ENCODE measurements at regions not wholly inside any gene's neighbourhood (a gene's known extent, or its start where the extent isn't known, plus 50 kb on each side); places are given as distances from the start of the nearest gene placed in this dataset.
"Not testable (repeated sequence)": the region's sequence is repeated elsewhere in the genome, so short reads cannot be mapped to it uniquely, and the experiment has no call there.

DNA sequence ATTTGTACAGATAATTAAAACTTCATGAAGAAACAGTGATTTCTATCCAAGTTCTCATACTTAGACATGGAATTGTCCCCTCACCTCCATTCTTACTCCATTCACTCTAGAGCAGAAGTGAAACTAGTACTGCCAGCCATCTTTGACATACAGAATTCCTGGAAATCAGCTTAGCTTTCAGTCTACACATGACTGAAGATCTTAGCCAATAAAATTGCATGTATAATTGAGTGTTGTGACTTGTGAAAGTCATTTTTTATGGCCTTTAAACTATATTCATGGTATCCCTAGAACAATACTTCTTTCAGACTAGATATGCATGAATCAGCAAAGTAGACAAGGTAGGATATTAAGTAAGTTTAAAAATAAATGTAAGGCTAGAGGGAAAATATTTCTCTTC, 705.2 kb upstream of the ZNF608 start:
- Histone ChIP-seq H3K27me3 (ENCODE audit: control insufficient read depth, insufficient read depth, low read length) (no peaks in the 10 kb centered on the region), H3K4me1 (ENCODE audit: control insufficient read depth, insufficient read depth, low read length) (no peaks in the 10 kb centered on the region), H3K4me3 (ENCODE audit: low read length) (no peak overlapping the region), H3K27ac (ENCODE audit: low read length) (no peak overlapping the region), H3K36me3 (ENCODE audit: control insufficient read depth, insufficient read depth, low read length) (no peaks in the 10 kb centered on the region), H3K9me3 (ENCODE audit: control insufficient read depth, insufficient read depth, low read length) (no peaks in the 10 kb centered on the region)
- no peak for DNase-seq (ENCODE audit: low read depth, low spot score)

DNA sequence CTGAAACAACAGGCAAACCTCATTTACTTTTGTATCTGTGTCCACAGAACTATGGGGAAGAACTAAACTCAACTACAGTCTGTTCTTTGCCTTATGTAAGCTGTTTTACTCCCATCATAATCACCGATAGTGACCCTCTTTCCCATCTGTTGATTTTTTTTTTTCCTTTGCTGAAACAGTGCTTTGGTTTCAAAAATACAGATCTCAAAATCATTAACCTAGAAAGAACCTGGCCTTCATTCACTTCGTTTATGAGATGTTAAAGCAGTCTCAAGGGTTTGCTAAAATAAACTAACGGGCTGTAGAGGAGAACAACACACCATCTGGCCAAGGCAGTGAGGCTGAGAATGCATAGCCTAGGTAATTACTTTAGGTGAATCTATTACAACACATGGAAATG, 706.6 kb upstream of the ZNF608 start:
- no peaks in the 10 kb centered on the region for H3K36me3 ChIP-seq (ENCODE audit: control insufficient read depth, insufficient read depth, low read length)
- H3K9me3 ChIP-seq (ENCODE audit: control insufficient read depth, insufficient read depth, low read length), result no peaks in the 10 kb centered on the region
- WGBS (ENCODE audit: insufficient coverage, insufficient read length), result no CpG with 5 or more reads among the region's 3 CpGs
- H3K4me1 ChIP-seq (ENCODE audit: control insufficient read depth, insufficient read depth, low read length), result no peaks in the 10 kb centered on the region
- no peak overlapping the region for H3K4me3 ChIP-seq (ENCODE audit: low read length)
- no peaks in the 10 kb centered on the region for H3K27me3 ChIP-seq (ENCODE audit: control insufficient read depth, insufficient read depth, low read length)
- no peak overlapping the region for H3K27ac ChIP-seq (ENCODE audit: low read length)
- DNase-seq (ENCODE audit: low read depth, low spot score), result no peak

- Histone ChIP-seq H3K27ac (ENCODE audit: low read length) (no peak overlapping the region), H3K27me3 (ENCODE audit: control insufficient read depth, insufficient read depth, low read length) (no peaks in the 10 kb centered on the region), H3K4me3 (ENCODE audit: low read length) (no peak overlapping the region), H3K36me3 (ENCODE audit: control insufficient read depth, insufficient read depth, low read length) (no peaks in the 10 kb centered on the region), H3K4me1 (ENCODE audit: control insufficient read depth, insufficient read depth, low read length) (no peaks in the 10 kb centered on the region), H3K9me3 (ENCODE audit: control insufficient read depth, insufficient read depth, low read length) (no peaks in the 10 kb centered on the region)
- WGBS (ENCODE audit: insufficient coverage, insufficient read length), result no CpG with 5 or more reads among the region's 1 CpG
- DNase-seq (ENCODE audit: low read depth, low spot score), result no peak
These were observed 708.6 kb upstream of the ZNF608 start for GRCh38 chr5:125455041-125455440.

DNA sequence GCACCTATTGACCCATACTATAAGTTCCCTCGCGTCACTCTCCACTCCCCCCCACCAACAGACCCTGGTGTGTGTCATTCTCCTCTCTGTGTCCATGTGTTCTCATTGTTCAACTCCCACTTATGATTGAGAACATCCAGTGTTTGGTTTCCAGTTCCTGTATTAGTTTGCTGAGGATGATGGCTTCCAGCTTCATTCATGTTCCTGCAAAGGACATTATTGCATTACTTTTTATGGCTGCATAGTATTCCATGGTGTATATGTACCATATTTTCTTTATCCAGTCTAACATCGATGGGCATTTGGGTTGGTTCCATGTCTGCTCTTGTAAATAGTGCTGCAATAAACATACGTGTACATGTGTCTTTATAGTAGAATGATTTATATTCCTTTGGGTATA, 709.6 kb upstream of the ZNF608 start:
- not testable (repeated sequence) for H3K9me3 ChIP-seq (ENCODE audit: control insufficient read depth, insufficient read depth, low read length); H3K4me1 ChIP-seq (ENCODE audit: control insufficient read depth, insufficient read depth, low read length); H3K27ac ChIP-seq (ENCODE audit: low read length); H3K4me3 ChIP-seq (ENCODE audit: low read length); DNase-seq (ENCODE audit: low read depth, low spot score); H3K27me3 ChIP-seq (ENCODE audit: control insufficient read depth, insufficient read depth, low read length); H3K36me3 ChIP-seq (ENCODE audit: control insufficient read depth, insufficient read depth, low read length)
- no CpG with 5 or more reads among the region's 4 CpGs for WGBS (ENCODE audit: insufficient coverage, insufficient read length)

DNA sequence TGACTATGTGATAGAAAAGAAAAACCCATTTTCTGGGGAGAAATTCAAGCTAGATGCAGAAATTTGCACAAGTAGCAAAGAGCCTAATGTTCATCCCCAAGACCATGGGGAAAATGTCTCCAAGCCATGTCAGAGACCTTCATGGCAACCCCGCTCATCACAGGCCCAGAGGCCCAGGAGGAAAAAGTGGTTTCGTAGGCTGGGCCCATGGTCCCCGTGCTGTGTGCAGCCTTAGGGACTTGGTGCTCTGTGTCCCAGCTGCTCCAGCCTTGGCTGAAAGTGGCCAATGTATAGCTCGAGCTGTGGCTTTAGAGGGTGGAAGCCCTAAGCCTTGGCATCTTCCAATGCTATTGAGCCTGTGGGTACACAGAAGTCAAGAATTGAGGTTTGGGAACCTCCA, 711.2 kb upstream of the ZNF608 start:
- no CpG with 5 or more reads among the region's 4 CpGs for WGBS (ENCODE audit: insufficient coverage, insufficient read length)
- H3K4me3 ChIP-seq (ENCODE audit: low read length), result no peak overlapping the region
- no peaks in the 10 kb centered on the region for H3K27me3 ChIP-seq (ENCODE audit: control insufficient read depth, insufficient read depth, low read length)
- H3K36me3 ChIP-seq (ENCODE audit: control insufficient read depth, insufficient read depth, low read length), result no peaks in the 10 kb centered on the region
- H3K27ac ChIP-seq (ENCODE audit: low read length), result no peak overlapping the region
- DNase-seq (ENCODE audit: low read depth, low spot score), result no peak
- no peaks in the 10 kb centered on the region for H3K4me1 ChIP-seq (ENCODE audit: control insufficient read depth, insufficient read depth, low read length)
- H3K9me3 ChIP-seq (ENCODE audit: control insufficient read depth, insufficient read depth, low read length), result no peaks in the 10 kb centered on the region

DNA sequence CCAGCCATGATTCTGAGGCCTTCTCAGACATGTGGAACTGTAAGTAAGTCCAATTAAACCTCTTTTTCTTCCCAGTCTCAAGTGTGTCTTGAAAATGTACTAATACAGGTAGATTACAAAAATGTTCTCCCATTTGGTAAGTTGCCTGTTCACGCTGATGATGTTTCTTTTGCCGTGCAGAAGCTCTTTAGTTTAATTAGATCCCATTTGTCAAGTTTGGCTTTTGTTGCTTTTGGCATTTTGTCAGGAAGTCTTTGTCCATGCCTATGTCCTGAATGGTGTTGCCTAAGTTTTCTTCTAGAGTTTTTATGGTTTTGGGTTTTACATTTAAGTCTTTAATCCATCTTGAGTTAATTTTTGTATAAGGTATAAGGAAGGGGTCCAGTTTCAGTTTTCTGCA, 712.5 kb upstream of the ZNF608 start:
- H3K4me1 ChIP-seq (ENCODE audit: control insufficient read depth, insufficient read depth, low read length); H3K9me3 ChIP-seq (ENCODE audit: control insufficient read depth, insufficient read depth, low read length); H3K27me3 ChIP-seq (ENCODE audit: control insufficient read depth, insufficient read depth, low read length); H3K4me3 ChIP-seq (ENCODE audit: low read length); H3K27ac ChIP-seq (ENCODE audit: low read length); DNase-seq (ENCODE audit: low read depth, low spot score); H3K36me3 ChIP-seq (ENCODE audit: control insufficient read depth, insufficient read depth, low read length): not testable (repeated sequence)
- whole genome bisulfite sequencing (ENCODE audit: insufficient coverage, insufficient read length), result no CpG with 5 or more reads among the region's 2 CpGs

DNA sequence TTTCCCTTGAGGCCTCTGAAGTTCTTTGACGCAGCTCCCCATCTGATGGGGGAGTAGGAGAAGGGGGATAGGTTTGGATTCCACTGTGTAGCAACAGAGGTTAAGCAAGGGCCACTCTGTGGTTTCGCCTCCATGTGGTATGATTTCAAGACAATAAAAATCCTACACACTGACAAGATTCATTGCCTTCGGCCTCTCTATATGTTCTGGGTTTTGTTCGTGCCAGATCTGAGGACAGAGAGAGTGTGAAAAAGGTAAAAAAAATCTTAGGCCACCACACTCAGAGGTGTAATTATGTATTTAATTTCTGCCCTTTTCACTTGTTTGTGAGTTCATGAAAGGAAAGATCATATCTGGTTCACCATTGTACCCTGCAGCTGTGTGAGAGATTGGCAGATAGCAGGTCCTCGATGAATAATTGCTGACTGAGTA, 715.2 kb upstream of the ZNF608 start:
- Histone ChIP-seq H3K27me3 (ENCODE audit: control insufficient read depth, insufficient read depth, low read length) (no peaks in the 10 kb centered on the region), H3K4me3 (ENCODE audit: low read length) (no peak overlapping the region), H3K9me3 (ENCODE audit: control insufficient read depth, insufficient read depth, low read length) (no peaks in the 10 kb centered on the region), H3K36me3 (ENCODE audit: control insufficient read depth, insufficient read depth, low read length) (no peaks in the 10 kb centered on the region), H3K4me1 (ENCODE audit: control insufficient read depth, insufficient read depth, low read length) (no peaks in the 10 kb centered on the region), H3K27ac (ENCODE audit: low read length) (no peak overlapping the region)
- no peak for DNase-seq (ENCODE audit: low read depth, low spot score)
- no CpG with 5 or more reads among the region's 5 CpGs for WGBS (ENCODE audit: insufficient coverage, insufficient read length)

- no peak overlapping the region for H3K4me3 ChIP-seq (ENCODE audit: low read length)
- WGBS (ENCODE audit: insufficient coverage, insufficient read length), result no CpG with 5 or more reads among the region's 3 CpGs
- no peaks in the 10 kb centered on the region for H3K27me3 ChIP-seq (ENCODE audit: control insufficient read depth, insufficient read depth, low read length)
- H3K4me1 ChIP-seq (ENCODE audit: control insufficient read depth, insufficient read depth, low read length), result 0 out of 2 replicates have a peak, but pooled peaks cover 1% of the 10 kb centered on the region
- no peaks in the 10 kb centered on the region for H3K36me3 ChIP-seq (ENCODE audit: control insufficient read depth, insufficient read depth, low read length)
- no peak for DNase-seq (ENCODE audit: low read depth, low spot score)
- no peaks in the 10 kb centered on the region for H3K9me3 ChIP-seq (ENCODE audit: control insufficient read depth, insufficient read depth, low read length)
- H3K27ac ChIP-seq (ENCODE audit: low read length), result no peak overlapping the region
These were observed 717.1 kb upstream of the ZNF608 start for GRCh38 chr5:125463466-125464092.

DNA sequence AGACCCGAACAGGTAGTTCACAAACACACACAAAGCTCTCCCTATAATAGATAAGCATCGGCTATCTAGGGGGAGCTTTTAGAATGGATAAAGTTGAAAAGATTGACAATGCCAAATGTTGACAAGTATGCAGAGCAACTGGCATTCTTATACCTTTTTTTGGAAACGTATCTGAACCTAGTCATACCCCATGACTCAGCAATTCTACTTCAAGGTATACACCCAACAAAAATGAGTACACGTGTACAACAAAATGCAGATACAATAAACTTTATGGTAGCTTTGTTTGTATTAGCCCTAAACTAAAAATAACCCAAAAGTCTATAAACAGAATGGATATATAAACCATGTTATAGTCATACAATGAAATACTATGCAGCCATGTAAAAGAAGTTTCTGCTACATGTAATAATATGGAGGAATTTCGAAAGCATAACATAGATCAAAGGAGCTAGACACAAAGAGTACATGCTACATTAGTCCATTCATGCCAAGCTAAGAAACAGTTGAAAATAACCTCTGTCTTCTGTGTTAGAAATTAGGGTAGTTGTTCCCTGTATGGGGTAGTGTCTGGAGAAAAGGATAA, 718.5 kb upstream of the ZNF608 start:
- Histone ChIP-seq H3K27me3 (ENCODE audit: control insufficient read depth, insufficient read depth, low read length) (no peaks in the 10 kb centered on the region), H3K4me1 (ENCODE audit: control insufficient read depth, insufficient read depth, low read length) (0 out of 2 replicates have a peak, but pooled peaks cover 1% of the 10 kb centered on the region), H3K36me3 (ENCODE audit: control insufficient read depth, insufficient read depth, low read length) (no peaks in the 10 kb centered on the region), H3K9me3 (ENCODE audit: control insufficient read depth, insufficient read depth, low read length) (no peaks in the 10 kb centered on the region), H3K4me3 (ENCODE audit: low read length) (no peak overlapping the region), H3K27ac (ENCODE audit: low read length) (no peak overlapping the region)
- no CpG with 5 or more reads among the region's 5 CpGs for WGBS (ENCODE audit: insufficient coverage, insufficient read length)
- no peak for DNase-seq (ENCODE audit: low read depth, low spot score)

GRCh38 chr5:125465703-125466102, 719.3 kb upstream of the ZNF608 start:
- no peak for DNase-seq (ENCODE audit: low read depth, low spot score)
- no peaks in the 10 kb centered on the region for H3K9me3 ChIP-seq (ENCODE audit: control insufficient read depth, insufficient read depth, low read length)

DNA sequence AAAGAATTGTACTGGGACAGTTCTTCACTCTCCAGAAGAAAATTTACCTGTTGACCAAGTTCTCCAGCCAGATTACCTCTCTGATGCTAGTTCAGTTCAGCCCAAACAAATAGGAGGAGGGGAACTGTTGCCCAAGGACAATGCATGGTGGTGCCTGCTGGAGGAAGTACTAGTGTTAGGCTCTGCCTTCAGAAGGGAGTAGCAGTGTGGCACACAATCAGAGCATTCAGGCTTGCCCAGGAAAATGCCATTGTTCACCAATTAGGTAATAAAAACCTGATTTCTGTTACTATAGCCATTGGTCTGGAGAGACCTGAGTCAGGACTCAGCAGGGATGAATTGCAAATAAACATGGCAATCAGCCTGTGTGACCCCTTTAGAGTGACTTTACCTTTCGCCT, 720.8 kb upstream of the ZNF608 start:
- Histone ChIP-seq H3K36me3 (ENCODE audit: control insufficient read depth, insufficient read depth, low read length) (no peaks in the 10 kb centered on the region), H3K27me3 (ENCODE audit: control insufficient read depth, insufficient read depth, low read length) (no peaks in the 10 kb centered on the region), H3K27ac (ENCODE audit: low read length) (no peak overlapping the region), H3K9me3 (ENCODE audit: control insufficient read depth, insufficient read depth, low read length) (no peaks in the 10 kb centered on the region), H3K4me3 (ENCODE audit: low read length) (no peak overlapping the region), H3K4me1 (ENCODE audit: control insufficient read depth, insufficient read depth, low read length) (0 out of 2 replicates have a peak, but pooled peaks cover 1% of the 10 kb centered on the region)
- WGBS (ENCODE audit: insufficient coverage, insufficient read length), result no CpG with 5 or more reads among the region's 1 CpG
- DNase-seq (ENCODE audit: low read depth, low spot score), result no peak

More at GRCh38 chr5:125465703-125466102, 719.3 kb upstream of the ZNF608 start:
- 0 out of 2 replicates have a peak, but pooled peaks cover 1% of the 10 kb centered on the region for H3K4me1 ChIP-seq (ENCODE audit: control insufficient read depth, insufficient read depth, low read length)
- WGBS (ENCODE audit: insufficient coverage, insufficient read length), result 100% methylated on average over 1 of the region's 2 CpGs
- H3K27ac ChIP-seq (ENCODE audit: low read length), result no peak overlapping the region
- no peaks in the 10 kb centered on the region for H3K36me3 ChIP-seq (ENCODE audit: control insufficient read depth, insufficient read depth, low read length)
- no peak overlapping the region for H3K4me3 ChIP-seq (ENCODE audit: low read length)
- H3K27me3 ChIP-seq (ENCODE audit: control insufficient read depth, insufficient read depth, low read length), result no peaks in the 10 kb centered on the region
